ENCODE measurements at regions not wholly inside any gene's neighbourhood (a gene's known extent, or its start where the extent isn't known, plus 50 kb on each side); places are given as distances from the start of the nearest gene placed in this dataset.
"Not testable (repeated sequence)": the region's sequence is repeated elsewhere in the genome, so short reads cannot be mapped to it uniquely, and the experiment has no call there.

DNA sequence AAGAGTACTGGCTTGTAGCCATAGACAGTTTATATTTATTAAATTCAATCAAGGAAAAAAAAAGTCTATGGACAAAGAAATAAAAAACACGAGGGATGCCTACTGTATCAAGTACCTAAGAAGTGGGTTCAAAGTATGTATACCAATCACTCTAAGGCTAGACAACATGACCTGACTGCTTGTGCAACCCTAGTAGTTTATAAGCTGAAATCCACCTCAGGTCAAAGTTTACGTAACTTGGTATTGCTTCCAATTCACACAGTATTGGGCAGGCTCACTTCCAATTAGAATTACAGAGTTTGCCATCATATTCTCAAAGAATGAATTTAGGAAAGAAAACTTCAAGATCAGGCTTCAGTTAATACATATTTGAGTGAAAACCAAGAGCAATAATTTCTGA is 657.8 kb downstream of the DACH1 start:
- H3K79me2 ChIP-seq (ENCODE audit: insufficient read depth, low read length), result no peaks in the 10 kb centered on the region
- H3K36me3 ChIP-seq (ENCODE audit: insufficient read depth, low read length), result no peaks in the 10 kb centered on the region
- Mint-ChIP-seq H3K36me3 (ENCODE audit: low read depth, unreplicated experiment) (no peaks in the 10 kb centered on the region), H3K4me3 (ENCODE audit: unreplicated experiment) (no peak overlapping the region), H3K27me3 (ENCODE audit: low read depth, unreplicated experiment) (no peaks in the 10 kb centered on the region), H3K27ac (ENCODE audit: unreplicated experiment) (no peak overlapping the region), H3K9me3 (ENCODE audit: unreplicated experiment) (no peaks in the 10 kb centered on the region), H3K4me1 (ENCODE audit: low read depth, unreplicated experiment) (no peaks in the 10 kb centered on the region)
- H3K9ac ChIP-seq (ENCODE audit: low read length), result no peak overlapping the region
- H3K4me1 ChIP-seq (ENCODE audit: insufficient read depth, low read length), result no peaks in the 10 kb centered on the region
- TF ChIP-seq, protein P1, sequence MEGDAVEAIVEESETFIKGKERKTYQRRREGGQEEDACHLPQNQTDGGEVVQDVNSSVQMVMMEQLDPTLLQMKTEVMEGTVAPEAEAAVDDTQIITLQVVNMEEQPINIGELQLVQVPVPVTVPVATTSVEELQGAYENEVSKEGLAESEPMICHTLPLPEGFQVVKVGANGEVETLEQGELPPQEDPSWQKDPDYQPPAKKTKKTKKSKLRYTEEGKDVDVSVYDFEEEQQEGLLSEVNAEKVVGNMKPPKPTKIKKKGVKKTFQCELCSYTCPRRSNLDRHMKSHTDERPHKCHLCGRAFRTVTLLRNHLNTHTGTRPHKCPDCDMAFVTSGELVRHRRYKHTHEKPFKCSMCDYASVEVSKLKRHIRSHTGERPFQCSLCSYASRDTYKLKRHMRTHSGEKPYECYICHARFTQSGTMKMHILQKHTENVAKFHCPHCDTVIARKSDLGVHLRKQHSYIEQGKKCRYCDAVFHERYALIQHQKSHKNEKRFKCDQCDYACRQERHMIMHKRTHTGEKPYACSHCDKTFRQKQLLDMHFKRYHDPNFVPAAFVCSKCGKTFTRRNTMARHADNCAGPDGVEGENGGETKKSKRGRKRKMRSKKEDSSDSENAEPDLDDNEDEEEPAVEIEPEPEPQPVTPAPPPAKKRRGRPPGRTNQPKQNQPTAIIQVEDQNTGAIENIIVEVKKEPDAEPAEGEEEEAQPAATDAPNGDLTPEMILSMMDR (IDR thresholded peaks at IDR 0.05; ENCODE audit: insufficient read depth, low read depth, low read length), result no peak
- H3K27ac ChIP-seq (ENCODE audit: low read depth, low read length), result no peak overlapping the region
- no peak overlapping the region for H3K4me2 ChIP-seq (ENCODE audit: low read length)
- FAIRE-seq (no peak), DNase-seq (ENCODE audit: low read depth) (no peak)
- no peak overlapping the region for H2AFZ ChIP-seq (ENCODE audit: low read depth, low read length)
- H3K9me3 ChIP-seq (ENCODE audit: insufficient read depth, low read depth, low read length), result no peaks in the 10 kb centered on the region
- H3K4me3 ChIP-seq (ENCODE audit: insufficient read depth, low read depth, low read length), result no peak overlapping the region
- H4K20me1 ChIP-seq (ENCODE audit: insufficient read depth, low read length), result no peaks in the 10 kb centered on the region
- no peaks in the 10 kb centered on the region for H3K27me3 ChIP-seq (ENCODE audit: insufficient read depth, low read length)

DNA sequence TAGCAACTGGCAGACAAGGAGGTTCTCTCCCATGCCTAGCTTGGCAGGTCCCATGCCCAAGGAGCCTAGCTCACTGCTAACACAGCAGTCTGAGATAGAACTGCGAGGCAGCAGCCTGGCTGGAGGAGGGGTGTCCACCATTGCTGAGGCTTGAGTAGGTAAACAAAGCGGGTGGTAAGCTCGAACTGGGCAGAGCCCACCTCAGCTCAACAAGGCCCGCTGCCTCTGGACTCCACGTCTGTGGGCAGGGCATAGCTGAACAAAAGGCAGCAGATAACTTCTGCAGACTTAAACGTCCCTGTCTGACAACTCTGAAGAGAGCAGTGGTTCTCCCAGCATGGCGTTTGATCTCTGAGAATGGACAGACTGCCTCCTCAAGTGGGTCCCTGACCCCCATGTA is 682.4 kb downstream of the DACH1 start:
- not testable (repeated sequence) for H3K27ac Mint-ChIP-seq (ENCODE audit: unreplicated experiment); H3K27me3 Mint-ChIP-seq (ENCODE audit: low read depth, unreplicated experiment); H3K4me2 ChIP-seq (ENCODE audit: low read length); H3K36me3 Mint-ChIP-seq (ENCODE audit: low read depth, unreplicated experiment); H3K9me3 ChIP-seq (ENCODE audit: insufficient read depth, low read depth, low read length); H3K36me3 ChIP-seq (ENCODE audit: insufficient read depth, low read length); H3K27ac ChIP-seq (ENCODE audit: low read depth, low read length); H3K4me3 ChIP-seq (ENCODE audit: insufficient read depth, low read depth, low read length); H4K20me1 ChIP-seq (ENCODE audit: insufficient read depth, low read length); H3K9ac ChIP-seq (ENCODE audit: low read length); H3K4me3 Mint-ChIP-seq (ENCODE audit: unreplicated experiment); H3K27me3 ChIP-seq (ENCODE audit: insufficient read depth, low read length); H3K4me1 ChIP-seq (ENCODE audit: insufficient read depth, low read length); H3K9me3 Mint-ChIP-seq (ENCODE audit: unreplicated experiment); H2AFZ ChIP-seq (ENCODE audit: low read depth, low read length); FAIRE-seq; H3K4me1 Mint-ChIP-seq (ENCODE audit: low read depth, unreplicated experiment); DNase-seq (ENCODE audit: low read depth); H3K79me2 ChIP-seq (ENCODE audit: insufficient read depth, low read length)

DNA sequence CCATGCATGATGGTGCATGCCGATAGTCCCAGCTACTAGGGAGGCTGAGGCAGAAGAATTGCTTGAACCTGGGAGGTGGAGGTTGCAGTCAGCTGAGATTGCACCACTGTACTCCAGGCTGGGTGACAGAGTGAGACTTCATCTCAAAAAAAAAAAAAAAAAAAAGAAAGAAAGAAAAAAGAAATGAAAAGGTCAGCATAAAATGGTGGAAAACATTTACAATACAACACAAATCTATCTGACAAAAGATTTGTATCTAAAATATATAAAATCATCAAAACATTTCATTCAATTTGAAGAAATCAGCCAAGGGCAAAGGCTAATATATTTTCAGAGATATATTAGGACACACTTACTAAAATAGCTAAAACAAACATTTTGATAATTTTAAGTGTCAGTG is 683.7 kb downstream of the DACH1 start:
- not testable (repeated sequence) for H3K4me2 ChIP-seq (ENCODE audit: low read length); H3K9me3 Mint-ChIP-seq (ENCODE audit: unreplicated experiment); H3K9me3 ChIP-seq (ENCODE audit: insufficient read depth, low read depth, low read length); H3K4me3 Mint-ChIP-seq (ENCODE audit: unreplicated experiment); H3K36me3 Mint-ChIP-seq (ENCODE audit: low read depth, unreplicated experiment); H4K20me1 ChIP-seq (ENCODE audit: insufficient read depth, low read length); H3K79me2 ChIP-seq (ENCODE audit: insufficient read depth, low read length); H3K27me3 Mint-ChIP-seq (ENCODE audit: low read depth, unreplicated experiment); H3K27me3 ChIP-seq (ENCODE audit: insufficient read depth, low read length); H3K36me3 ChIP-seq (ENCODE audit: insufficient read depth, low read length); H3K27ac Mint-ChIP-seq (ENCODE audit: unreplicated experiment); H3K9ac ChIP-seq (ENCODE audit: low read length); H3K27ac ChIP-seq (ENCODE audit: low read depth, low read length); H3K4me1 Mint-ChIP-seq (ENCODE audit: low read depth, unreplicated experiment); FAIRE-seq; H3K4me1 ChIP-seq (ENCODE audit: insufficient read depth, low read length); H3K4me3 ChIP-seq (ENCODE audit: insufficient read depth, low read depth, low read length); H2AFZ ChIP-seq (ENCODE audit: low read depth, low read length); DNase-seq (ENCODE audit: low read depth)

- Histone ChIP-seq H3K36me3 (ENCODE audit: insufficient read depth, low read length) (no peaks in the 10 kb centered on the region), H3K9ac (ENCODE audit: low read length) (no peak overlapping the region), H4K20me1 (ENCODE audit: insufficient read depth, low read length) (no peaks in the 10 kb centered on the region), H2AFZ (ENCODE audit: low read depth, low read length) (no peak overlapping the region), H3K4me1 (ENCODE audit: insufficient read depth, low read length) (no peaks in the 10 kb centered on the region), H3K79me2 (ENCODE audit: insufficient read depth, low read length) (no peaks in the 10 kb centered on the region), H3K4me3 (ENCODE audit: insufficient read depth, low read depth, low read length) (no peak overlapping the region), H3K27ac (ENCODE audit: low read depth, low read length) (no peak overlapping the region), H3K27me3 (ENCODE audit: insufficient read depth, low read length) (no peaks in the 10 kb centered on the region), H3K4me2 (ENCODE audit: low read length) (no peak overlapping the region), H3K9me3 (ENCODE audit: insufficient read depth, low read depth, low read length) (no peaks in the 10 kb centered on the region)
- Mint-ChIP-seq H3K4me3 (ENCODE audit: unreplicated experiment) (no peak overlapping the region), H3K27ac (ENCODE audit: unreplicated experiment) (no peak overlapping the region), H3K9me3 (ENCODE audit: unreplicated experiment) (no peaks in the 10 kb centered on the region), H3K4me1 (ENCODE audit: low read depth, unreplicated experiment) (no peaks in the 10 kb centered on the region), H3K27me3 (ENCODE audit: low read depth, unreplicated experiment) (no peaks in the 10 kb centered on the region), H3K36me3 (ENCODE audit: low read depth, unreplicated experiment) (no peaks in the 10 kb centered on the region)
- DNase-seq (ENCODE audit: low read depth) (no peak), FAIRE-seq (no peak)
- TF ChIP-seq, protein P1 (IDR thresholded peaks at IDR 0.05; ENCODE audit: insufficient read depth, low read depth, low read length), result no peak
- TF ChIP-seq EZH2 (IDR thresholded peaks at IDR 0.05; ENCODE audit: insufficient read depth, low read length), result no peak
Measured at GRCh38 chr13:71171740-71172139, 695.3 kb downstream of the DACH1 start.

All from astrocyte (in vitro differentiated cells and primary cell).